A549 (cell line): ENCODE measurements at regions not wholly inside any gene's neighbourhood (a gene's known extent, or its start where the extent isn't known, plus 50 kb on each side); places are given as distances from the start of the nearest gene placed in this dataset.

Source experiments
- EHMT2 ChIP-seq: fragments of 200-600 bp; sonication (generic); IDR thresholded peaks from 2 replicates; pipeline ENCODE4 v1.6.1; 2016; ENCODE audit warnings: antibody characterized with exemption, low read depth, mild to moderate bottlenecking, moderate library complexity
- EP300 ChIP-seq, 2 experiments: fragments of >200 bp; sonication (Bioruptor Twin); formaldehyde crosslinking; IDR thresholded peaks; 2 replicates in 1 of 2; 3 replicates in 1 of 2; pipeline ENCODE4 v1.6.1; 2016 to 2017

DNA sequence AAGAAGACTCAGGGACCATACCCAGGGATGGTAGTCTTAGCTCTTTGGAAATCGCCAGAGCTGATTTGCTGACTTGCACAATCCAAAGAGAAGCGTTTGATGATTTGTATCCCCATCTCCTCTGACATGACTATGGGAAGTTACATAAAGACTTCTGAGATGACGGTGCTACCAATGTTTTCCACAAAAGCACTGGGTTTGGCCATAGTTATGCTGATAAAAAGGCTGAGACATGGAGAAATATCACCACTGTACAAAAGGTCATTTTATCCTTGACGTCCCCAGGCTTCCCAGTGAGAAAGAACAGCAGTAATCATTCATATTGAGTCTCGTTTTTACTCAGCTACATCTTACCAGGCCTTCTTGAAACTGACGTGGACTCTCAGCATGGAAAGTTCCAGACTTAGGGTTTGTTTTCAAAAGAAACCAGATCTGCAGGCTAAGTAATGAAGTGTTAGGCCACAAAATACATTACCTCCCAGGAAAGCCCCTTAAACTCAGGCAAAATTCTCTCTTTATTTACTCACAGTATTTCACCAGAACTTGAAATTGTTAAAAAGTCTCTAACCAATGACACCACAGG lies 370.3 kb upstream of the JARID2 start:
- no peak for TF ChIP-seq EHMT2
- no peak for TF ChIP-seq EP300 (IDR thresholded peaks at IDR 0.05)
